ENCODE measurements at regions not wholly inside any gene's neighbourhood (a gene's known extent, or its start where the extent isn't known, plus 50 kb on each side); places are given as distances from the start of the nearest gene placed in this dataset.

- ATAC-seq (no peak), FAIRE-seq (no peak), DNase-seq (ENCODE audit: low read depth in 1 of 2, low spot score in 1 of 2) (no peak)
- CTCF ChIA-PET: no interaction called here
- H3K4me1 ChIP-seq: no peaks in the 10 kb centered on the region
- no peak overlapping the region for H3K4me2 ChIP-seq
- POLR2A ChIA-PET: no interaction called here
- no peak overlapping the region for H3K4me3 ChIP-seq
- 6% methylated on average over 1 of the region's 1 CpG for WGBS (ENCODE audit: missing lambda C conversion rate)
- H3K27ac ChIP-seq: no peak overlapping the region
- TF ChIP-seq CHD4 (IDR thresholded peaks at IDR 0.05; ENCODE audit: borderline replicate concordance) (no peak), GATA3 (IDR thresholded peaks at IDR 0.05; ENCODE audit: borderline replicate concordance) (no peak), ZC3H11A (IDR thresholded peaks at IDR 0.05) (no peak), FOSL2 (IDR thresholded peaks at IDR 0.05) (no peak), FOSL2 (CRISPR knock-in tag; IDR thresholded peaks at IDR 0.05) (no peak), FOXS1 (CRISPR knock-in tag; IDR thresholded peaks at IDR 0.05) (no peak), POLR2AphosphoS2 (conservative IDR thresholded peaks at IDR 0.05; ENCODE audit: low read length) (no peak), POLR2A (IDR thresholded peaks at IDR 0.05; ENCODE audit: low read length) (no peak), CHD2 (IDR thresholded peaks at IDR 0.05; ENCODE audit: low read length, partially characterized antibody) (no peak), RNF2 (IDR thresholded peaks at IDR 0.05; ENCODE audit: borderline replicate concordance, low read depth) (no peak), ESRRA (IDR thresholded peaks at IDR 0.05; ENCODE audit: borderline replicate concordance, low read length) (no peak), NFE2L2 (conservative IDR thresholded peaks at IDR 0.05; ENCODE audit: low read length) (no peak), EP300 (IDR thresholded peaks at IDR 0.05) (no peak), KDM5A (IDR thresholded peaks at IDR 0.05) (no peak), CBX2 (IDR thresholded peaks at IDR 0.05; ENCODE audit: borderline replicate concordance, low read depth) (no peak), NPAS2 (CRISPR knock-in tag; IDR thresholded peaks at IDR 0.05; ENCODE audit: borderline replicate concordance) (no peak), MAZ (IDR thresholded peaks at IDR 0.05; ENCODE audit: borderline replicate concordance, low read depth, low read length) (no peak), TP53 (CRISPR knock-in tag; IDR thresholded peaks at IDR 0.05) (no peak)
- TF ChIP-seq, protein P1, sequence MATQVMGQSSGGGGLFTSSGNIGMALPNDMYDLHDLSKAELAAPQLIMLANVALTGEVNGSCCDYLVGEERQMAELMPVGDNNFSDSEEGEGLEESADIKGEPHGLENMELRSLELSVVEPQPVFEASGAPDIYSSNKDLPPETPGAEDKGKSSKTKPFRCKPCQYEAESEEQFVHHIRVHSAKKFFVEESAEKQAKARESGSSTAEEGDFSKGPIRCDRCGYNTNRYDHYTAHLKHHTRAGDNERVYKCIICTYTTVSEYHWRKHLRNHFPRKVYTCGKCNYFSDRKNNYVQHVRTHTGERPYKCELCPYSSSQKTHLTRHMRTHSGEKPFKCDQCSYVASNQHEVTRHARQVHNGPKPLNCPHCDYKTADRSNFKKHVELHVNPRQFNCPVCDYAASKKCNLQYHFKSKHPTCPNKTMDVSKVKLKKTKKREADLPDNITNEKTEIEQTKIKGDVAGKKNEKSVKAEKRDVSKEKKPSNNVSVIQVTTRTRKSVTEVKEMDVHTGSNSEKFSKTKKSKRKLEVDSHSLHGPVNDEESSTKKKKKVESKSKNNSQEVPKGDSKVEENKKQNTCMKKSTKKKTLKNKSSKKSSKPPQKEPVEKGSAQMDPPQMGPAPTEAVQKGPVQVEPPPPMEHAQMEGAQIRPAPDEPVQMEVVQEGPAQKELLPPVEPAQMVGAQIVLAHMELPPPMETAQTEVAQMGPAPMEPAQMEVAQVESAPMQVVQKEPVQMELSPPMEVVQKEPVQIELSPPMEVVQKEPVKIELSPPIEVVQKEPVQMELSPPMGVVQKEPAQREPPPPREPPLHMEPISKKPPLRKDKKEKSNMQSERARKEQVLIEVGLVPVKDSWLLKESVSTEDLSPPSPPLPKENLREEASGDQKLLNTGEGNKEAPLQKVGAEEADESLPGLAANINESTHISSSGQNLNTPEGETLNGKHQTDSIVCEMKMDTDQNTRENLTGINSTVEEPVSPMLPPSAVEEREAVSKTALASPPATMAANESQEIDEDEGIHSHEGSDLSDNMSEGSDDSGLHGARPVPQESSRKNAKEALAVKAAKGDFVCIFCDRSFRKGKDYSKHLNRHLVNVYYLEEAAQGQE (IDR thresholded peaks at IDR 0.05): no peak
- TF ChIP-seq, protein P2, sequence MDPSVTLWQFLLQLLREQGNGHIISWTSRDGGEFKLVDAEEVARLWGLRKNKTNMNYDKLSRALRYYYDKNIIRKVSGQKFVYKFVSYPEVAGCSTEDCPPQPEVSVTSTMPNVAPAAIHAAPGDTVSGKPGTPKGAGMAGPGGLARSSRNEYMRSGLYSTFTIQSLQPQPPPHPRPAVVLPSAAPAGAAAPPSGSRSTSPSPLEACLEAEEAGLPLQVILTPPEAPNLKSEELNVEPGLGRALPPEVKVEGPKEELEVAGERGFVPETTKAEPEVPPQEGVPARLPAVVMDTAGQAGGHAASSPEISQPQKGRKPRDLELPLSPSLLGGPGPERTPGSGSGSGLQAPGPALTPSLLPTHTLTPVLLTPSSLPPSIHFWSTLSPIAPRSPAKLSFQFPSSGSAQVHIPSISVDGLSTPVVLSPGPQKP (IDR thresholded peaks at IDR 0.05; ENCODE audit: low read depth, low read length): no peak
- H3K9me3 ChIP-seq: no peaks in the 10 kb centered on the region
Measured at GRCh38 chr11:38307455-38307854, 1709.4 kb upstream of the RAG2 start.

DNA sequence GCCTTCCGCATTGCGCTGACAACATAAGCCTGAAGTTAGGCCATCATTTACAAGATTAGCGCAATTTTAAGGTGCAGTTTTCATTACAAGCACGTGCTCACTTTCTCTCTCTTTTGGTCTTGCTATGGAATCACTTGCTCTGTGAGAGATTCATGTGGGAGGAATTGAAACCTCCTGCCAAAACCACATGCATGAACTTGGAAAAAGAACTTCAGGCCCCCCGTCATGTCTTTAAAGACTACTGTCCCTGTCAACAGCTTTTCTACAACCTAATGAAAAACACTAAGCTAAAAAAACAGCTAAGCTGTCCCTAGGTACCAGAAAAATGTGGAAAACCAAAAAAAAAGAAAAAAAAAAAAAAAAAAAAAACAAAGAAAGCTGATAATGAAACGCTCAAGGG is 1707.6 kb upstream of the RAG2 start:
- FAIRE-seq: no peak

More for the DNA sequence above, 1707.6 kb upstream of the RAG2 start:
- Histone ChIP-seq H3K4me2 (no peak overlapping the region), H3K4me3 (no peak overlapping the region), H3K4me1 (no peaks in the 10 kb centered on the region), H3K9me3 (no peaks in the 10 kb centered on the region), H3K27ac (no peak overlapping the region)
- DNase-seq (ENCODE audit: low read depth in 1 of 2, low spot score in 1 of 2) (no peak), ATAC-seq (no peak)
- POLR2A ChIA-PET: no interaction called here
- WGBS (ENCODE audit: missing lambda C conversion rate): 37% methylated on average over 6 of the region's 6 CpGs
- TF ChIP-seq, protein P3, sequence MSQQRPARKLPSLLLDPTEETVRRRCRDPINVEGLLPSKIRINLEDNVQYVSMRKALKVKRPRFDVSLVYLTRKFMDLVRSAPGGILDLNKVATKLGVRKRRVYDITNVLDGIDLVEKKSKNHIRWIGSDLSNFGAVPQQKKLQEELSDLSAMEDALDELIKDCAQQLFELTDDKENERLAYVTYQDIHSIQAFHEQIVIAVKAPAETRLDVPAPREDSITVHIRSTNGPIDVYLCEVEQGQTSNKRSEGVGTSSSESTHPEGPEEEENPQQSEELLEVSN (IDR thresholded peaks at IDR 0.05; ENCODE audit: borderline replicate concordance, low read depth): no peak
- TF ChIP-seq ATOH8 (CRISPR knock-in tag; IDR thresholded peaks at IDR 0.05; ENCODE audit: low read depth) (no peak), RAD21 (conservative IDR thresholded peaks at IDR 0.05 in 1 of 2, IDR thresholded peaks at IDR 0.05 in 1 of 2) (no peak), GATA3 (IDR thresholded peaks at IDR 0.05; ENCODE audit: borderline replicate concordance) (no peak), RFX5 (IDR thresholded peaks at IDR 0.05) (no peak)
- TF ChIP-seq, protein P4, sequence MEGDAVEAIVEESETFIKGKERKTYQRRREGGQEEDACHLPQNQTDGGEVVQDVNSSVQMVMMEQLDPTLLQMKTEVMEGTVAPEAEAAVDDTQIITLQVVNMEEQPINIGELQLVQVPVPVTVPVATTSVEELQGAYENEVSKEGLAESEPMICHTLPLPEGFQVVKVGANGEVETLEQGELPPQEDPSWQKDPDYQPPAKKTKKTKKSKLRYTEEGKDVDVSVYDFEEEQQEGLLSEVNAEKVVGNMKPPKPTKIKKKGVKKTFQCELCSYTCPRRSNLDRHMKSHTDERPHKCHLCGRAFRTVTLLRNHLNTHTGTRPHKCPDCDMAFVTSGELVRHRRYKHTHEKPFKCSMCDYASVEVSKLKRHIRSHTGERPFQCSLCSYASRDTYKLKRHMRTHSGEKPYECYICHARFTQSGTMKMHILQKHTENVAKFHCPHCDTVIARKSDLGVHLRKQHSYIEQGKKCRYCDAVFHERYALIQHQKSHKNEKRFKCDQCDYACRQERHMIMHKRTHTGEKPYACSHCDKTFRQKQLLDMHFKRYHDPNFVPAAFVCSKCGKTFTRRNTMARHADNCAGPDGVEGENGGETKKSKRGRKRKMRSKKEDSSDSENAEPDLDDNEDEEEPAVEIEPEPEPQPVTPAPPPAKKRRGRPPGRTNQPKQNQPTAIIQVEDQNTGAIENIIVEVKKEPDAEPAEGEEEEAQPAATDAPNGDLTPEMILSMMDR (IDR thresholded peaks at IDR 0.05): no peak
- TF ChIP-seq, protein P5, sequence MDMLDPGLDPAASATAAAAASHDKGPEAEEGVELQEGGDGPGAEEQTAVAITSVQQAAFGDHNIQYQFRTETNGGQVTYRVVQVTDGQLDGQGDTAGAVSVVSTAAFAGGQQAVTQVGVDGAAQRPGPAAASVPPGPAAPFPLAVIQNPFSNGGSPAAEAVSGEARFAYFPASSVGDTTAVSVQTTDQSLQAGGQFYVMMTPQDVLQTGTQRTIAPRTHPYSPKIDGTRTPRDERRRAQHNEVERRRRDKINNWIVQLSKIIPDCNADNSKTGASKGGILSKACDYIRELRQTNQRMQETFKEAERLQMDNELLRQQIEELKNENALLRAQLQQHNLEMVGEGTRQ (IDR thresholded peaks at IDR 0.05): no peak
- CTCF ChIA-PET: no interaction called here
